ENCODE measurements at regions not wholly inside any gene's neighbourhood (a gene's known extent, or its start where the extent isn't known, plus 50 kb on each side); places are given as distances from the start of the nearest gene placed in this dataset.
"Not testable (repeated sequence)": the region's sequence is repeated elsewhere in the genome, so short reads cannot be mapped to it uniquely, and the experiment has no call there.

DNA sequence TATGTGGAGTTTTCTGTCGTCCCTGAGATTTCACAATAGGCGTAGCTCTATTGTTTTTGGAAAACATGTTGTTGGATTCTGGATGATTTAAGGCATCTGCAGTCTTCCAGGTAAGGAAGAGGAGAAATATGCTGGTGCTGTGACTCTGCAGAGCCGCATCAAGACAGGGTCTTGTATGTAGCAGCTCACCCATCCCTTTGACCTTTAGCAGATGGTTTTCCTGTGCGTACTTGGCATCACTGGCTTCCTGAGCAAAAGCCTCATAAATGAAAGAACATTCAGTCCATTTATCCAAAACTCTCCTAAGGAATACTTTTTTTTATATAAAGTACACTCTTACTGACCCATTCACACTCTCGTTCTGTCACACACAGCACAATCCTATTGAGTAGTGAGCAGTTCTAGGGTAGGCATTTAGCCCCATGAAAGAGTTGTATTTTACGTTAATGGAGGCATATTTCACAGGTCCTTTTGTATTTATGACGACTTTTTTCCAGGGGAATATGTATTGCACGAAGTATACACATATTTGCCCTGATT, 443.9 kb downstream of the STK39 start:
- DNase-seq (ENCODE audit: insufficient read length, low spot score) (no peak), FAIRE-seq (no peak)

DNA sequence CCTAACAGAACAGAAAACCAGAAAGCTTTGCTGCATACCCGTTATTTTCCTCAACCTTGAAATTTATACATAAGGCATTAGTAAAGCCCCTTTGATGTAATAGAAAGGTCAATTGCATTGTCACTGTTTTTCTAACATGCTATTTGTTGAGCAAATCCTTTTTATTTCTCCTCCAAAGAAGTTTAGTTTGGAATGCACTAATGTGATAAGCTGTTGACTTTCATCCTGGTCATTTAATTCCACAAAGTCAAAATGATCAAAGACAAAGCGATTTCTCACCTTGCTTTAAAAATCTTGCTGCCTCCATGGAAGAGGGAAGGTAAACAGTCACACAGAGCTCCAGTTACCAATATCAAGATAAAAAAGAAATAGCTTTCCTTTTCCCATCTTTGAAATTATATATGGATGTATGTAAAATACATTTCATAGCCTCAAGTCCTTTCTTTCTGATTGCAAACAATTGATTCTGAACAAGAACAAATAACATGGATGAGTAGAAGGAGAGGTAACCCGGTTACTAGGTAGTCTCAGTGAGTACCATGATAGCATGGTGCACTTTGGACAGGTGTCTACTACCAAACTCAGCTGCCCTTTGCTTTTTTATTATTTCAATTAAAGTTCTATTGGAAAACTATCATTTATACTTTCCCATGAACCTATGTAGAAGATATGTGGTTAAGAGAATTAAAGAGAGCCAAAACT, 452.7 kb downstream of the STK39 start:
- DNase-seq (ENCODE audit: insufficient read length, low spot score): no peak
- no peak for FAIRE-seq

DNA sequence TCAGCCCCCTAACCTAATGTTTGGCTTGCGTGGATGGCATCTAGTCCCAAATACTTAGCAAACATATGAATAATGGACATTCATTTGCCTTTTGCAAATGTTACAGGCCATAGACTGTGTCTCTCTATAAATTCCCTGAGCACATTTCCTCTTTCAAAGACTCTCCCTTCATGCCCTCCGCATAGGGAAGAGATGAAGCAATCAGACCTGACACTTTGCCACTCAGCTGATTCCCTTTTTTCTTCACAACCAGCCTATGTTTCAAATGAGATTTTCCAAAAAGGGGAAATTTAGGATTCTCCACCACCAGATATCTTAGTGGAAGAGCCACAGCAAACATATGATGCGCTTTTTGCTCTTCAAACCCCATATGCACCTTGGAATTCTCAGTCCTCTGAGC, 453.7 kb downstream of the STK39 start:
- FAIRE-seq (no peak), DNase-seq (ENCODE audit: insufficient read length, low spot score) (no peak)

DNA sequence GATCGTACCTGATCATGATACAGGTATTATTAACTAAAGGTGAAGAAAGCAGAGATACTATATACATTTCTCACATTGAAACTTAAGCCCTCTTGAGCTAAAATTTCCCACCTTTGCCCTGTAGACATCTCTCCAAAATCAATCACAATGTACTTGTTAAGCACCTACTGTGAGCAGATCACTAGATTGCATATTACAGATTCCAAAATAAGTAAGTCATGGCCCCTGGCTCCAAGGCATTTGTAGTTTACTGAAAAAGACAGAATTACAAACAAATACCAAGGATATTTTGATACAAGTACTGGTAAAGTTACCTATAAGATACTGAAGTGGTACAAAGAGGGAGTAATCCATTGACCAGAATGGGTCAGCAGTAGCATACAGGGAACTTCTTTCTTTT, 455.3 kb downstream of the STK39 start:
- FAIRE-seq (no peak), DNase-seq (ENCODE audit: insufficient read length, low spot score) (no peak)

DNA sequence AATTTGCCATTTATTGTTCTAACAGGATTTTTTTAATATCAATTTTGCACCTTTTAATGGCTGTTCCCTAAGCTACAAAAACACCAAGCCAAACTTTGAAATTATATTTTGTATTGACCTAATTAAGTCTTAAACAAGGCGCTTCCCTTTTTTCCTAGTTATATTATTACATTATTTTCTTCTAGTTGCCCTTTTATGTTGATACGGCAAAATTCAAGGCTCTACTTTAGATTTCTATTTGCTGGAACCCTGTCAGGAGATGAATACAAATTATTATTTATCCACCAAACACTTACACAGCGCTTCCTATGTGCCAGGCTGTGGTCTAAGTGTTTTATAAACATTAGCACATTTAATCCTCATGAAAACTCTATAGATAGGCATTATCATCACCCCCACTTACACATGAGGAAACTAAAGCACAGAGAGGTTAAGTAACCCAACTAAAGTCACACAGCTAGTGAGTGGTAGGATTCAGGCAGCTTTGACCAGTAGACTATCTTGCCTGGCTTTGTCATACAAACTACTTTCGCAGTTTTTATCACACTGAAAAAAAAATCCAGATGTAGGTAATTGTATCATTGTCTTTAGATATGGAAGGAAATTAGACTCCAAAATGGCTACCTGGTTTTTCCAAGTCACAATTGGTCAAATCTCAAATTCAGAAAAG, 456.5 kb downstream of the STK39 start:
- DNase-seq (ENCODE audit: insufficient read length, low spot score) (no peak), FAIRE-seq (no peak)

DNA sequence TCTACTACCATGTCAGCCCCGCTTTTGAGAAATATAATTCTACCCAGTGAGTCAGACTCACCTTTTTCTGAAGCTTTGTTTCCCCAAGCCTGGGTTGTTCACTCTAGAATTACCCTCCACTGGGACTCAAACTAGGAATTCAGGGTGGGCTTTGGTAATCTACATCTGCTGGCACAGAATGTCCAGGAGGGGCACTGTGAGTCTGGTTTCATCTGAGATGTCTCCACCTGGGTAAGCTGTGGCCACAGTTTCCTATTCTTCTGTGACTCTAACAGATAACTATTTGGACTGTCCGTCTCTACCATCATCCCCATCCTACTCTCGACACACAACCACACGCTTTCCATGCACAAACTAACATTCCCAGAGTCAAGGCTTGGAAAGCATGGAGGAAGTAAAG, 457.2 kb downstream of the STK39 start:
- FAIRE-seq (no peak), DNase-seq (ENCODE audit: insufficient read length, low spot score) (no peak)

DNA sequence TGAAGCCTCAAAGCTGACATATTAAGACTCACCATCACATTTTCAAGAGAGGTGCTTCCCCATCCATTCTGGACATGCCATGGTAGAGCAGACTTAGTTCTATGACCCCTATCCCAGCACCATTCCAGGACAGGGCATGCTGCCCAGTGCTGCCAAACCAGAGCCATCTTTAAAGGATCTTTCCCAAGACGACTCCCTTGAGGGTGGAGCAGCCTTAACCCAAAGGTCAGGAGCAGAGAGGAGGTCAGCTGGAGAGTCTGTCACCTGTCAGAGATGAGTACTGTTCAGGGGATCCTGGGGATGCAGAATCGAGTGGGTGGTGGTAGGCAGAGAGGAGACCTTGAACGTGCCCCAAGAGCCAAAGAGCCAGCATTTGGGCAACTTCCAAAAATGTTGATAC, 459.8 kb downstream of the STK39 start:
- FAIRE-seq (no peak), DNase-seq (ENCODE audit: insufficient read length, low spot score) (no peak)

DNA sequence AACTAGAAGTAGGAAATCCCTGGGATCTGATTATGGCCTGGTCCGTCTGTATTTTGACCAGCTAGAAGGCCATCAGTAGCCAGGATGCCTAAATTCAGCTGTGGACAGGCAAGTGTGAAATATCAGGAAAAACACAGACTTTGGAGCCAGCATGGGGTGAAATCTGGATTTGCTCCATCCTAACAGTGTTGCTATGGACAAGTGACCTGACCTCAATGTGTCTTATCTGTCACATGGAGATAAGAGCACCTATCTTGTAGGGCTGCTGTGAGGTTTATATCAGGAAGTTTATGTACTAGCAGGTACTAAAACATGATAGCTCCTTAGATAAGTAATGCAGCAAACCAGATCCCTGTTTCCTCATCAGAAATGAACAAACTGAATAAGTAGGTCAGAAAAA, 460.4 kb downstream of the STK39 start:
- FAIRE-seq: no peak
- DNase-seq (ENCODE audit: insufficient read length, low spot score): no peak

DNA sequence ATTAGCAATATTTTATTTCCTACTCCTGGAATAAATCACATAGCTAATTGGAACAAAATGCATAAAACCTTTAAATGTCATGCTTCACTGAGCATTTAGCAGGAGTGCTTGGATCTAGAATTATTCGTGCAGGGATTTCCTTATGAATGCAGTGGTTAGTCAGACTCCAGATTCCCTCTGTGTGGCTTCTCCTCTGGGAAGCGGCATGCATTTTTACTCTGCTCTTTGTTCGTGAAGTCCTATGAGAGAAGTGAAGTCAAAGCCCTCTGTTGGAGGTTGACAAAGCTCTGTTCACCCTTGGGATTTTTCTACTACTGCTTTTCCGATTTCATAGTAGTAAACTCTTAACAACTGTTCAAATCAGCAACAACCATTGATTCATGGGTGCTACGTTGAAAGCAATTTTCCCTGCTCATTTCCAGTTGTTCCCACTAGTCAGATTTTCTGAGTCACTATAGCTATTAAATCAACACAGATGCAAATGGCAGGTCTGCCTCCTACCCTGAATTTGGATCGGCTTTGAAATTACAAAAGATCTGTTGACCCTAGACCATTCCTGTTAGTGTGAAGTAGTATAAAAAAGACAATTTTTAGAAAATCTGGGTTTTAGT, 461.7 kb downstream of the STK39 start:
- no peak for DNase-seq (ENCODE audit: insufficient read length, low spot score)
- no peak for FAIRE-seq

DNA sequence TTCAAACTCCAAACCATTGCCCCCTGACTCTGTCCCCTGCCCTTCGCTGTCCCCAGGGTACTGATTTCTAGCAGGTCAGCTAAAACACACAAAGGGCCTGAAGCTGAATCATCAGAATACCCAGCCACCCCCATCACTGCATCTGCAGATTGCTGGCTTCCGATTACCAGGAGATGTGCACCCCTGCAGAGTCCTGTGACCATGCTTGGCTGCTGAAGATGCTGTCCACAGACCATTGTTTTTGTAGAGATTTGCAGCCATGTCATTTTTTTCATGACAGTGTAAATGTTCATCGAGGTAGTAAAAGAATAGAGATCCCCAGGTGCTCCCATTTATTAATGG, 463.3 kb downstream of the STK39 start:
- no peak for FAIRE-seq
- no peak for DNase-seq (ENCODE audit: insufficient read length, low spot score)

DNA sequence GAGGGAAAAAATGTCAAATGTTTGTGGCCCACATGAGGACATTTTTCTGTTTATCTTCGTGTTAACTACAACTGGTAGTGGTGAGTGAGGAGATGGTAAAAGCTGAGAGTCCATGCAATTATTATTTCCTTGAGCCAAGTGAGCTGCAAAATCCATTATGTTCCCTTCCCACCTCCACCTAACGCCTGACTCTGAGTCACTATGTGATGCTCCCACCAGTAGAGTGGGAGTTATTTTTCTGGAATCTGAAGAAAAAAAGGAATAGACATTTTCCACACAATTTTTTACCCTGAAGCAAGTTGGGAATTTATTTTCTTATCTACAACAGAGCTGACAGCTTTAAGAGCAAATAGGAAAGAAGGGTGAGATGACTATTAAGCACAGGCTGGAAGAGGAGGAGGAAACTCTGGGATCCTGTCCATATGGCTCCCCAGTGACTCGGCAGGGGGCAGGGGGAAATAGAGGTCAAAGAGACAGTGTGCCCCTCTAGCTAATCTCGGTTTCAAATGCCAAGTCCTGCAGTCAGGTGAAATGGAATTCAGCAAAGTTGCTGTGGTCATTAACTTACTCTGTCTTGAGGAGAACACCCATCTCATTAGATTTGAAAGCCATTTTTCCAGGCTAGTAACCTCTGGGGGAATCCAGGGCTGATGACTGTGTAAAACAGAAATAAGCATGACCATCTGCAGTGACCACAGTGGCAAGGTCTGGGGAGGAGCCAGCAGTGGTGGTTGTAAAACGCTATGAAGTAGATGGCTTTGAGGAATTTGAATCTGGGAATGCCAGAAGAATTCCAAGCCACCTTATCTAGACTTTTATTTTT, 463.9 kb downstream of the STK39 start:
- DNase-seq (ENCODE audit: insufficient read length, low spot score) (no peak), FAIRE-seq (no peak)

DNA sequence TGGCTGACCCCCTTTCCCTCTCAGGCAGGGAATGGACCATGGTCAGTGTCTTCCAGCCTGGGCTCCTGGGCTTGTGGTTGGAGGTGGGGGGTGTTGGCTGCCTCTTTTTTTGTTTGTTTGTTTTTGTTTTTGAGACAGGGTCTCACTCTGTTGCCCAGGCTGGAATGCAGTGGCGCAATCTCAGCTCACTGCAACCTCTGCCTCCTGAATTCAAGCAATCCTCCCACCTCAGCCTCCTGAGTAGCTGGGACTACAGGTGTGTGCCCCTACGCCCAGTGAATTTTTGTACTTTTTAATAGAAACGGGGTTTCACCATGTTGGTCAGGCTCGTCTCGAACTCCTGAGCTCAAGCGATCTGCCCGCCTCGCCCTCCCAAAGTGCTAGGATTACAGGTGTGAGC, 465.8 kb downstream of the STK39 start:
- DNase-seq (ENCODE audit: insufficient read length, low spot score); FAIRE-seq: not testable (repeated sequence)

DNA sequence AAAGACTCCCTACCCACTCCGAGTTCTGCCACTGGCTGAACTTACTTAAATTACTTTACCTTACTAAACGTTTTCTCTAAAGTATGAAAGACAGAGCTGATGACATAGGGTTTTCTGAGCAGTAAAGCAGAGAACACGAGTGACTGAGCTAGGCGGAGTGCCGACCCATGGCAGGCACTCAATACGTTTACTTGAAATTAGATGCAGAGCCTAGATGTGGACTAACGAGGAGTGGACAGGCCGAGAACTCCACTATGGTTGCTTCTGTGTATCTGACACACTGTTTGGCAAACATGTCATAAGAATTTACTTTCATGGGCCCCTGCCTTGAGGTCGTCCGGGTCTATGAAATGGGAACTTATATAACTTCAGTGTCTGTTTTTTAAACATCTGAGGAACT, 471.0 kb downstream of the STK39 start:
- FAIRE-seq (no peak), DNase-seq (ENCODE audit: insufficient read length, low spot score) (no peak)

DNA sequence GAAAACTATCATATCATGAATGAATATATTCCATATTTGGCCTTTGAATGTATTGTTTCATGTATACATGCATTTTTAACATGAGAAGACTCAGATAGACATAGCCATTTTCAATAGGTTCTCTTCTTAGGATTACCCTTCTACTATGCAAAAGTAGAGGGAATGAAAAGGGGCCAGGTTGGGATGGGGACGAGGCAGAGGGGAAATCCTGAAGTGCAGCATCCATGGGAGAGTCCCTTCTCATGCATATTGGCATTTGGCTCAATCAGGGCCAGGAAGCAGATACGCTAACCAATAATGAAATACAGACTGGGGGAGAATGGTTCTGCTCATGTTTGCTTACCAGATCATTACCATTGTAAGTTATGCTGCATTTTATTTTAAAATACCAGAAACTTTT, 475.8 kb downstream of the STK39 start:
- DNase-seq (ENCODE audit: insufficient read length, low spot score) (no peak), FAIRE-seq (no peak)

DNA sequence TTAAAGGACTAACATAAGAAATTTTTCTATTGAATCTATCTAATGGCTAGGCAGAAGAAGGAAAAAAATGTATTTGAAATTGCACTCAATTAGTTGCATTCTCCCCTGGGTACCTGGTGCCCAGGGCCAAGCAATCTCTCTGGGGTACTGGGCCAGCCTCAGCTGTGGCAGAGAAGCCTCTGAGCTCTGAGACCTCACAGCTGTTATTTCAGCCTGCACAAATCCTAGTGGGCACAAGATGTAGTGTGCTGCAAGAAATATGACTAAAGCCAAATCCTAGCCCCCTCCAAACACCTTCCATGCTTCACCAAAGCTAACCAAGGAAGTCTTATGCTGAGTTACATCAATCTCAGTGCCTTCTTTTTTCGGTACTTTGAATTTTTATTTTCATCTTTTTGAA, 478.4 kb downstream of the STK39 start:
- no peak for FAIRE-seq

DNA sequence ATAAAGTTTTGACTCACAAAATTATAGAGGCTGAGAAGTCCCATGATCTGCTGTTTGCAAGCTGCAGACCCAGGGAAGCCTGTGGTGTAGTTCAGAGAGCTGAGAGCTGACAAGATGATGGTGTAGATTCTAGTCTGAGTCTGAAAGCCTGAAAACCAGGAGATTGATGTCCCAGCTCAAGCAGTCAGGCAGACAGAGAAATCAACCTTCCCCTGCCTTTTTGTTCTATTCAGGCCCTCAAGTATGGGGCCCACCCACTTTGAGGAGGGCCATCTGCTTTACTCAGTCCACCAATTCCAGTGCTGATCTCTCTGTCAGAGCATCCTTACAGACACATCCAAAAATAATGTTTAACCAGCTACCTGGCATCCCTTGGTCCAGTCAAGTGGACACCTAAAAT, 479.6 kb downstream of the STK39 start:
- DNase-seq (ENCODE audit: insufficient read length, low spot score) (no peak), FAIRE-seq (no peak)

More for the DNA sequence above, 478.4 kb downstream of the STK39 start:
- DNase-seq (ENCODE audit: insufficient read length, low spot score): no peak

DNA sequence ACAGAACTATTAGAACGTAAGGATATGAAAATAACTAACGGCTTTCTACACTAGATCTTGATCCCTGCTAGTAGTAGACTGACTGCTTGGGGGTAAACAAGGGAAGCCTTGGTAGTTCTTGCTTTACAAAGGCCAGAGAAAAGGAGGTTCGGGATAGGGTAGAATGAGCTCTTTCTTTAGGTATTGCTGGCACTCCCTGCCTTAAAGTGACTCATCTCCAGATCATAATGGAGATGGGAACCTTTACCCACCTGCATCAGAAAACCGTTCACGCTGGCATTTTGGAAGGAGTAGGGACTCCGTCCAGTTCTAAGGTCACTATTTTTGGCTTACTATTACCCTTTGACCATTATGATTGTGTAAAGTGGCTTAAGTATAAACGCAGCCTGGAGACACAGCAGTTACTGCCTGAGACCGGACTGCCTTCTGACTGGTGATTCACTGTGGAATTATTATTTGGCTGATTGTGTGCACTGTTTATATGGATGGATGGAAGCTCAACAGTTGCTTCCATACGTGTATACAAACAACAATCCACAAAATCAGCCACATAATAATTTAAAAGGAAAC, 482.5 kb downstream of the STK39 start:
- FAIRE-seq: no peak
- no peak for DNase-seq (ENCODE audit: insufficient read length, low spot score)

DNA sequence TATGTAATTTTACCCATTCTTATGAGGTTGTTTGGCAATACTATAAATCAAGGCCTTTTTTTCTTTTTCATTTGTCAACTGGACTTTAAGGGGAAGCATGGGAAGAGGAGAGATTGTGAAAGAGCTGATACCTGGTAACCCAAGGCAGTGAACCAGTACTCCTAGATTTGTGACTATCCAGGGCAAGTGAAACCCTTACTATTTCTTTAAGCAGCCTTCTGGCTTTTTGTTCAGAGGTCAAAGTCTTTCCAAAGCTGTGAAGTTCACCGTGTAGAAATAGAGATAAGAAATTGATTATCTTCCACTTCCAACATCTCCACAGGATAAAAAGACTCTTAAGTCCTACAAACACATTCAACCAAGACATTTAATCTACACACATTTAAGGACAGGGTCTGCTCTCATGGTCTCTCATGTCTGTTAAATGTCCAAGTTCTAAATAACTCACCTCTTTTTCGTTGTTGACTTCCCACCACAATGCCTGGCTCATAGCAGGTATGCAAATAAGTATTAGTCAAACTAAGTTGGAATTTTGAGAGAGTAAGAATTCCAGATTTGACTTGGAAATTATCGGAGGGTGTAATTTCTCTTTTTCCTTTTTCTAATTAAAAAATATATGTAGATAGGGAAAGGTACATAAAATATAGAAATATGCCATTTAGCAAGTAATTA, 485.8 kb downstream of the STK39 start:
- FAIRE-seq: no peak
- DNase-seq (ENCODE audit: insufficient read length, low spot score): no peak

DNA sequence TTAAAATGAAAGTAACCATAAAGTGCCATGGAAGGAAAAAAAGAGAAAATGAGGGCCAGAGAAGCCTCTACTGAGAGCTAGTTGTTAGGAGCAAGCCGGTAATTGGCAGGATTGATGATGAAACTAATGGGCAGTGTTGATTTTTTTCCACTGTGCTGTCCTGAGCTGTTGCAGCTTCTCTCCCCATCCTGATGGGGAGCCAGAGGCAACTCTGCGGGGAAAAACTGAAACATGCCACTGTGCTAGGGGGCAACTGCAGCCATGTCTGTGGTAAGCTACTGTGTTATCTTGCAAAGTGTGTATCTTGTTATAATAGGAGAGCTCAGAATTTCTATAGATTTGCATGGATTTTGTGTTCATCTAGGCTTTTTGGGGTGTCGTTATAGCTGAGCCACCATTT, 487.9 kb downstream of the STK39 start:
- DNase-seq (ENCODE audit: insufficient read length, low spot score): no peak
- FAIRE-seq: no peak

DNA sequence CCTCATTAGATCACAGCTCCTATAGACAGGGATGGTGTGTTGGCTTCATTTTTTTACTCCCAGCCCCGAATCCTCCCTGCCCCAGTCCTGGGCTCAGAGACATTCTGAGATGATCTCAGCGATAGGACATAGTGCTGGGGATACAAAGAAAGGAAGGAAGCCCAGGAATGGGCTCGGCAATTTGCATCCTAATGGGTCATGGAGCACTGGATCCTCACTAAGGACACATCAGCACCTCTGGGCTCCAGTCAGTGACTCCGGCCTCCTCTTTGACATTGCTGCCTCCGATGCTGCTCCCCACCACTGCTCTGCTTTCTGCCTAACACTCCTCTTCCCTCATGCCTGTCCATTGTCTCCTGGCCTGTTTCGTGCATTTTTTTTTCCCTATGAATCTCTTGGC, 489.1 kb downstream of the STK39 start:
- no peak for DNase-seq (ENCODE audit: insufficient read length, low spot score)
- FAIRE-seq: no peak

All from HTR-8/SVneo (cell line).